Mesothelial cell of epicardium (in vitro differentiated cells): ENCODE measurements at regions not wholly inside any gene's neighbourhood (a gene's known extent, or its start where the extent isn't known, plus 50 kb on each side); places are given as distances from the start of the nearest gene placed in this dataset.
A peak's percentile ranks its signal among the peaks of the same experiment; 100 is the strongest.

Experiments
- DNase-seq, 2 experiments: peaks; one replicate each; pipeline ENCODE4 v3.0.0; 2021; ENCODE audit warnings: low spot score in 2 of 2; ENCODE audit not compliant: unreplicated experiment in 2 of 2
- H3K27ac Mint-ChIP-seq: 2 replicates; pipeline ENCODE4 v1.8.0; 2021; ENCODE audit warnings: mixed read lengths
- H3K27me3 Mint-ChIP-seq: 2 replicates; pipeline ENCODE4 v1.8.0; 2021; ENCODE audit warnings: low read depth, mixed read lengths
- H3K36me3 Mint-ChIP-seq: 2 replicates; pipeline ENCODE4 v1.8.0; 2021; ENCODE audit warnings: mixed read lengths
- H3K4me1 Mint-ChIP-seq: 2 replicates; pipeline ENCODE4 v1.8.0; 2021; ENCODE audit warnings: mixed read lengths
- H3K4me3 Mint-ChIP-seq: 2 replicates; pipeline ENCODE4 v1.8.0; 2021; ENCODE audit warnings: mild to moderate bottlenecking, moderate library complexity, mixed read lengths
- H3K9me3 Mint-ChIP-seq: 2 replicates; pipeline ENCODE4 v1.8.0; 2021; ENCODE audit warnings: mixed read lengths
- CTCF ChIP-seq: fragments of 200-600 bp; sonication (generic); IDR thresholded peaks from one replicate; pipeline ENCODE4 v1.5.0; 2021; ENCODE audit warnings: antibody characterized with exemption; ENCODE audit not compliant: unreplicated experiment

- DNase-seq: peak in 1 of 2 experiments; percentile 17
- Mint-ChIP-seq H3K9me3 (no peaks in the 10 kb centered on the region), H3K27me3 (peaks cover 15% of the 10 kb centered on the region), H3K4me3 (no peak overlapping the region), H3K4me1 (peaks cover 29% of the 10 kb centered on the region), H3K36me3 (no peaks in the 10 kb centered on the region), H3K27ac (no peak overlapping the region)
- TF ChIP-seq CTCF: no peak
Measured at GRCh38 chr17:77604301-77604972, 354.1 kb upstream of the TNRC6C start.

- no peak for DNase-seq
- Mint-ChIP-seq H3K36me3 (no peaks in the 10 kb centered on the region), H3K4me3 (no peak overlapping the region), H3K27ac (no peak overlapping the region), H3K27me3 (peaks cover 15% of the 10 kb centered on the region), H3K9me3 (no peaks in the 10 kb centered on the region), H3K4me1 (peaks cover 32% of the 10 kb centered on the region)
- TF ChIP-seq CTCF: no peak
Measured at GRCh38 chr17:77604973-77605313, 353.6 kb upstream of the TNRC6C start.

GRCh38 chr17:77606146-77606864 is 352.2 kb upstream of the TNRC6C start:
- no peak for DNase-seq
- no peak for TF ChIP-seq CTCF
- Mint-ChIP-seq H3K27ac (no peak overlapping the region), H3K27me3 (peaks cover 16% of the 10 kb centered on the region), H3K4me1 (peaks cover 39% of the 10 kb centered on the region), H3K36me3 (no peaks in the 10 kb centered on the region), H3K4me3 (no peak overlapping the region), H3K9me3 (no peaks in the 10 kb centered on the region)

- H3K27me3 Mint-ChIP-seq: peaks cover 20% of the 10 kb centered on the region
- H3K27ac Mint-ChIP-seq: no peak overlapping the region
- TF ChIP-seq CTCF: peak; percentile 32
- H3K36me3 Mint-ChIP-seq: no peaks in the 10 kb centered on the region
- H3K4me3 Mint-ChIP-seq: no peak overlapping the region
- no peak for DNase-seq
- no peaks in the 10 kb centered on the region for H3K9me3 Mint-ChIP-seq
- peaks cover 39% of the 10 kb centered on the region for H3K4me1 Mint-ChIP-seq
Measured at GRCh38 chr17:77606865-77607210, 351.7 kb upstream of the TNRC6C start.

GRCh38 chr17:77607606-77608005 is 350.9 kb upstream of the TNRC6C start:
- Mint-ChIP-seq H3K27ac (no peak overlapping the region), H3K9me3 (no peaks in the 10 kb centered on the region), H3K4me1 (peaks cover 32% of the 10 kb centered on the region), H3K4me3 (no peak overlapping the region), H3K36me3 (no peaks in the 10 kb centered on the region), H3K27me3 (peaks cover 25% of the 10 kb centered on the region)
- DNase-seq: peak in 1 of 2 experiments; percentile 25
- TF ChIP-seq CTCF: no peak
